Uterus (tissue), 2 donors: ENCODE measurements at regions not wholly inside any gene's neighbourhood (a gene's known extent, or its start where the extent isn't known, plus 50 kb on each side); places are given as distances from the start of the nearest gene placed in this dataset.

ENCODE experiments used
- POLR2A ChIP-seq, 2 donors: fragments of 450-650 bp; IDR thresholded peaks; one replicate each; pipeline ENCODE4 v1.6.1; 2016; ENCODE audit warnings: antibody characterized with exemption in 2 of 2, mild to moderate bottlenecking in 1 of 2, moderate library complexity in 1 of 2
- TF ChIP-seq, protein P1 (sequence below), 4 experiments: fragments of 200-600 bp in 2 of 4; fragments of 450-650 bp in 2 of 4; sonication (generic) in 2 of 4; IDR thresholded peaks; one replicate each; pipeline ENCODE4 v1.5.1; 2016 to 2019; ENCODE audit warnings: antibody characterized with exemption in 4 of 4, mild to moderate bottlenecking in 2 of 4, moderate library complexity in 1 of 4

DNA sequence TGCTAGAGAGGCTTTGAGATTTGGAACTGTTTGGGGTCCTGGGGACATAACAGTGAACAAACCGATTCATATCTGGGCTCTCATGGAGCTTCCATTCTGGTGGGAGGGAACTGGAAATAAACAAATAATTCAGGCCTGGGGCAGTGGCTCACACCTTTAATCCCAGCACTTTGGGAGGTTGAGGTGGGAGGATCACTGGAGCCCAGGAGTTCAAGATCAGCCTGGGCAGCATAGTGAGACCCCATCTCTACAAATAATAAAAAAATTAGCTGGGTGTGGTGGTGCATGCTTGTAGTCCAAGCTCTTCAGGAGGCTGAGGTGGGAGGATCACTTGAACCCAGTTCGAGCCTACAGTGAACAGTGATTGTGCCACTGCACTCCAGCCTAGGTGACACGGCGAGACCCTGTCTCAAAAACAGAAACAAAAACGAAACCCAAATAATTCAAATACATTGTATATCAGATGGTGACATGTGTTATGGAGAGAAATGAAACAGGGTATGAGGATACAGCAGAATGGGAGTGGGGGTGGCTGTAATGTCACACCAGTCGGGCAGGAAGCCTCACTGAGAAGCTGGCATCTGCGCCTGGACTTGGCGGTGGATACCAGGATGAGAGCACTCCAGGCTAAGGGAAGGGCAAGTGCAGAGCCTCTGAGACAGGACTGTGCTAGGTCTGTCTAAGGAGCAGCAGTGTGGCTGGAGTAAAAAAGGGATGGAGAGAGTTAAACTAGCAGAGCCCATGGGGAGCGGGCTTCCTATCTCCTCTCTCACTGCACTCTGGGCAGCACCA is 131.1 kb upstream of the ZNF536 start:
- TF ChIP-seq POLR2A (IDR thresholded peaks at IDR 0.05) = no peak
- TF ChIP-seq, protein P1, sequence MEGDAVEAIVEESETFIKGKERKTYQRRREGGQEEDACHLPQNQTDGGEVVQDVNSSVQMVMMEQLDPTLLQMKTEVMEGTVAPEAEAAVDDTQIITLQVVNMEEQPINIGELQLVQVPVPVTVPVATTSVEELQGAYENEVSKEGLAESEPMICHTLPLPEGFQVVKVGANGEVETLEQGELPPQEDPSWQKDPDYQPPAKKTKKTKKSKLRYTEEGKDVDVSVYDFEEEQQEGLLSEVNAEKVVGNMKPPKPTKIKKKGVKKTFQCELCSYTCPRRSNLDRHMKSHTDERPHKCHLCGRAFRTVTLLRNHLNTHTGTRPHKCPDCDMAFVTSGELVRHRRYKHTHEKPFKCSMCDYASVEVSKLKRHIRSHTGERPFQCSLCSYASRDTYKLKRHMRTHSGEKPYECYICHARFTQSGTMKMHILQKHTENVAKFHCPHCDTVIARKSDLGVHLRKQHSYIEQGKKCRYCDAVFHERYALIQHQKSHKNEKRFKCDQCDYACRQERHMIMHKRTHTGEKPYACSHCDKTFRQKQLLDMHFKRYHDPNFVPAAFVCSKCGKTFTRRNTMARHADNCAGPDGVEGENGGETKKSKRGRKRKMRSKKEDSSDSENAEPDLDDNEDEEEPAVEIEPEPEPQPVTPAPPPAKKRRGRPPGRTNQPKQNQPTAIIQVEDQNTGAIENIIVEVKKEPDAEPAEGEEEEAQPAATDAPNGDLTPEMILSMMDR (IDR thresholded peaks at IDR 0.05) = no peak
